Smooth muscle cell (in vitro differentiated cells): ENCODE measurements at regions not wholly inside any gene's neighbourhood (a gene's known extent, or its start where the extent isn't known, plus 50 kb on each side); places are given as distances from the start of the nearest gene placed in this dataset.
A peak's percentile ranks its signal among the peaks of the same experiment; 100 is the strongest.

Experiments
- DNase-seq: peaks from one replicate; lab custom pipeline; 2025; ENCODE audit not compliant: unreplicated experiment; lab: John Stamatoyannopoulos, UW
- H2AFZ ChIP-seq: fragments of 200-600 bp; sonication (generic); 2 replicates; pipeline ENCODE4 v1.6.0; 2016; ENCODE audit warnings: antibody characterized with exemption, low read depth, mild to moderate bottlenecking
- H3F3A ChIP-seq: fragments of 200-600 bp; sonication (generic); 2 replicates; pipeline ENCODE4 v1.6.0; 2017; ENCODE audit warnings: antibody characterized with exemption, low read depth
- H3K27ac ChIP-seq: fragments of 200-600 bp; sonication (generic); 2 replicates; pipeline ENCODE4 v1.5.1; 2016; ENCODE audit warnings: low read depth, mild to moderate bottlenecking
- H3K27me3 ChIP-seq: fragments of 200-600 bp; sonication (generic); 2 replicates; pipeline ENCODE4 v1.6.1; 2016; ENCODE audit warnings: low read depth, mild to moderate bottlenecking
- H3K36me3 ChIP-seq: fragments of 200-600 bp; sonication (generic); 2 replicates; pipeline ENCODE4 v1.5.1; 2016; ENCODE audit warnings: low read depth
- H3K4me1 ChIP-seq: fragments of 200-600 bp; sonication (generic); 2 replicates; pipeline ENCODE4 v1.5.1; 2016; ENCODE audit warnings: low read depth
- H3K4me2 ChIP-seq: fragments of 200-600 bp; sonication (generic); 2 replicates; pipeline ENCODE4 v1.6.0; 2016; ENCODE audit warnings: mild to moderate bottlenecking
- H3K4me3 ChIP-seq: fragments of 200-600 bp; sonication (generic); 2 replicates; pipeline ENCODE4 v1.5.1; 2016; ENCODE audit warnings: mild to moderate bottlenecking
- H3K79me2 ChIP-seq: fragments of 200-600 bp; sonication (generic); 2 replicates; pipeline ENCODE4 v1.6.0; 2016; ENCODE audit warnings: low read depth, mild to moderate bottlenecking
- H3K9ac ChIP-seq: fragments of 200-600 bp; sonication (generic); 2 replicates; pipeline ENCODE4 v1.6.0; 2016; ENCODE audit warnings: low read depth
- H3K9me3 ChIP-seq: fragments of 200-600 bp; sonication (generic); replicated peaks from 2 replicates; pipeline ENCODE4 v1.5.1; 2016; ENCODE audit warnings: low read depth
- H4K20me1 ChIP-seq: fragments of 200-600 bp; sonication (generic); 2 replicates; pipeline ENCODE4 v1.6.0; 2016; ENCODE audit warnings: low read depth
- CTCF ChIP-seq: fragments of 200-600 bp; sonication (generic); IDR thresholded peaks from 2 replicates; pipeline ENCODE4 v1.5.1; 2017; ENCODE audit warnings: borderline replicate concordance, mild to moderate bottlenecking, antibody characterized with exemption; ENCODE audit not compliant: insufficient read depth, poor library complexity, severe bottlenecking
- WGBS: methylation state at CpG from one replicate; pipeline ENCODE4 v1.1.7; 2016; ENCODE audit warnings: low lambda C conversion rate; 5-methylcytosine and 5-hydroxymethylcytosine counted together

- Histone ChIP-seq H3K9ac (no peak overlapping the region), H2AFZ (no peak overlapping the region), H3K4me1 (no peaks in the 10 kb centered on the region), H3K4me2 (no peak overlapping the region), H4K20me1 (no peaks in the 10 kb centered on the region), H3K4me3 (no peak overlapping the region), H3K27ac (no peak overlapping the region), H3F3A (no peaks in the 10 kb centered on the region), H3K27me3 (no peaks in the 10 kb centered on the region), H3K9me3 (no peaks in the 10 kb centered on the region), H3K36me3 (no peaks in the 10 kb centered on the region), H3K79me2 (no peaks in the 10 kb centered on the region)
- no peak for DNase-seq
- no peak for TF ChIP-seq CTCF
Observed at GRCh38 chr6:93943661-93944060, 524.3 kb upstream of the EPHA7 start.

- Histone ChIP-seq H3K9me3 (no peaks in the 10 kb centered on the region), H3K9ac (no peak overlapping the region), H3K27ac (no peak overlapping the region), H3K27me3 (no peaks in the 10 kb centered on the region), H4K20me1 (no peaks in the 10 kb centered on the region), H3K36me3 (no peaks in the 10 kb centered on the region), H3K79me2 (no peaks in the 10 kb centered on the region), H3K4me3 (no peak overlapping the region), H3F3A (no peaks in the 10 kb centered on the region), H2AFZ (no peak overlapping the region), H3K4me1 (no peaks in the 10 kb centered on the region), H3K4me2 (no peak overlapping the region)
- TF ChIP-seq CTCF: no peak
- 93% methylated on average over 2 of the region's 2 CpGs for WGBS
- DNase-seq: no peak
Observed at GRCh38 chr6:93940381-93940780, 521.0 kb upstream of the EPHA7 start.

- Histone ChIP-seq H3K9ac (no peak overlapping the region), H3K4me3 (no peak overlapping the region), H3K4me1 (no peaks in the 10 kb centered on the region), H2AFZ (no peak overlapping the region), H3K9me3 (no peaks in the 10 kb centered on the region), H3K4me2 (no peak overlapping the region), H3F3A (peaks cover 8% of the 10 kb centered on the region), H4K20me1 (no peaks in the 10 kb centered on the region), H3K27ac (no peak overlapping the region), H3K36me3 (no peaks in the 10 kb centered on the region), H3K79me2 (no peaks in the 10 kb centered on the region), H3K27me3 (no peaks in the 10 kb centered on the region)
- no peak for TF ChIP-seq CTCF
- WGBS: 94% methylated on average over 2 of the region's 2 CpGs
- DNase-seq: no peak
Observed at GRCh38 chr6:93932175-93932574, 512.8 kb upstream of the EPHA7 start.

GRCh38 chr6:93927731-93928130 is 508.4 kb upstream of the EPHA7 start:
- Histone ChIP-seq H3K4me1 (no peaks in the 10 kb centered on the region), H3F3A (peaks cover 8% of the 10 kb centered on the region), H3K4me3 (no peak overlapping the region), H3K79me2 (no peaks in the 10 kb centered on the region), H4K20me1 (no peaks in the 10 kb centered on the region), H3K4me2 (peak overlapping the region; percentile 45), H3K36me3 (no peaks in the 10 kb centered on the region), H3K27me3 (no peaks in the 10 kb centered on the region), H3K27ac (no peak overlapping the region), H2AFZ (no peak overlapping the region), H3K9me3 (no peaks in the 10 kb centered on the region), H3K9ac (no peak overlapping the region)
- 95% methylated on average over 5 of the region's 5 CpGs for WGBS
- DNase-seq: no peak
- no peak for TF ChIP-seq CTCF
